ENCODE measurements at regions not wholly inside any gene's neighbourhood (a gene's known extent, or its start where the extent isn't known, plus 50 kb on each side); places are given as distances from the start of the nearest gene placed in this dataset.

DNA sequence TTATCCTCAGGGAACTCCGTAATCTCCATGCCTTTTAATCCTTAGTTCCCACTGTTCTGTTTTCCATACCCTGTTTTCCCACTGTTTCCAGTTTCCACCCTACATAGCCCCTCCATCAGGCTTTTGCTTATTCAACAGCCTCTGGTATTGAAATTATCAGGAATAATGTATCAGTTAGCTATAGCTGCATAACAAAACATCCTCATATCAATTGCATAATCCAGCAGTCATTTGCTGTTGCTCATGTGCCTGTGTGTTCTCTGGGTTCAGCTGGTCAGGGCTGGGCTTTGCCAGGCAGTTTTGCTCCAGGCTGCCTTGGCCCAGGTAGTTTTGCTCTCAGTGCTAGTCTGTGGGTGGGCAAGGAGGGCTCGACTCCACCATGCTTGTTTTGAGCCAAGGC, 94.3 kb upstream of the FOXA2 start:
- TF ChIP-seq POLR2A (IDR thresholded peaks at IDR 0.05) (no peak), POLR2AphosphoS5 (IDR thresholded peaks at IDR 0.05) (no peak)
